Iris pigment epithelial cell (primary cell): ENCODE measurements at regions not wholly inside any gene's neighbourhood (a gene's known extent, or its start where the extent isn't known, plus 50 kb on each side); places are given as distances from the start of the nearest gene placed in this dataset.
"Not testable (repeated sequence)": the region's sequence is repeated elsewhere in the genome, so short reads cannot be mapped to it uniquely, and the experiment has no call there.

Experiments
- DNase-seq: peaks from one replicate; pipeline ENCODE4 v3.0.0-alpha.2; 2011; ENCODE audit warnings: low read depth

DNA sequence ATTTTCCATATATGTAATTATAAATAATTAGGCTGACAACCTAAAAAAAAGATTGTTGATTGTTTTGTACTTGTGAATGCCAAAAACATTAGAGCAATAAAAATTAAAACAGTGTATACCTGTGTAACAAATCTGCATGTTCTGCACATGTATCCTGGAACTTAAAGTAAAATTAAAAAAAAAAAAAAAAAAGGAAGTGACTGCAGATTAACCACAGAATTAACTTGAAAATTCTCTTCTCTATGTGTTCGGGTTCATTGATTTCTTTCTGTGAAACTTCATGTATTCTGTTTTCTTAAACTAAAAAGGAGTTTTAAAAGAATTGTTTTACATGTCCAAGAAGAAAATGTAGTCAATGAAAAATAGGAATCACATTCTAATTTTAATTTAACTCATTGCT is 95.7 kb downstream of the FASLG start:
- DNase-seq: no peak

DNA sequence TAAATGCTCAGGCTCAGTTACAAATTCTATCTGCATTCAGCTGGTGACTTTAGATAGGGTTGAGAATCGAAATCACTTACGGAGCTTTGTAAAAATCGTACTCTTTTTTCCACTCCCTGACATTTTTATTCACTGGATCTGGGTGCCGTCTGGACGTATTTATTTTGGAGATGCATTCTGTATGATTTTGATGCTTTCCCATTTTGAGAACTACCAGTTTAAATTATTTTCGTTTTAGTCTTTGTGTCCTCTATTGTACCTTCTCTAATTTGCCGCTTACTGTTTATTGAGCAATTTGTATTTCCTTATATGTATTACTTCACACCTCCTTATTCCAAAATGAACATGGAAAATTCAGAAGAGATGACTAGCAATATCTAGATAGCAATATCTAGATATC is 96.2 kb downstream of the FASLG start:
- DNase-seq: no peak

DNA sequence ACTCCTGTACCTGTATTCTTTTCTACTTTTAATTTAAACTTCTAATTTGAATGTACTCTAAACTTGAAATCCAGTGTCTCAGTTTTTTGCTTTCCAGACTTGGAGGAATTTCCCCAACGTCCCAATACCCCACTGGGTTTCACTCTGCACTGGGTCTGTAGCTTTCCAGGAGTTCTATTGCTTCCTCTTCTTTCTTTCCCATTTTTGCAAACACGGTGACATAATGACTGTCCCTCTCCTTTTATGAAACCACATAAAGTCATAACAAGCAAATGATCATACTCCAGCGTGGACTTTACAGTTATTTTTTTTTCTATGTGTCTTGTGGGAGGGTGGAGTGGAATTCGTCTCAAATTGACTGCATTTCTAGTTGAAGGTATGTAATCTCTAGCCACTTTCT is 97.1 kb downstream of the FASLG start:
- no peak for DNase-seq

DNA sequence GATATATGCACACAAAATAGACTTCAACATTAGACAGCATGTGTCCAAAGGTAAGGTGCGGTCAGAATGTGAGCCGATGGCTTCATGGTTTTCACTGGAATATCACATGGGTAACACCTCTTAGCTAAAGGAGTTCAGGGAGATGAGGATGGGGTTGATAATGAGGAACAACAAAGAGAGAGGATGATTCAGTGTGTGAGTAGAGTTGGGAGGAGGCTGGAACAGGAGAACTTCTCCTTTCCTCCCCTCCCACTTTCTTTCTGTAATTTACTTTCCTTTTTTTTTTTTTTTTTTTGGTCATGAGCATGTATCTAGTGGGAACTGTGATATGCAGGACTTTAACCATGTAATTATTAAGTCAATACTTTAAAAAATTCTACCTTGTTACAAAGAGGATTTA is 99.4 kb downstream of the FASLG start:
- no peak for DNase-seq

DNA sequence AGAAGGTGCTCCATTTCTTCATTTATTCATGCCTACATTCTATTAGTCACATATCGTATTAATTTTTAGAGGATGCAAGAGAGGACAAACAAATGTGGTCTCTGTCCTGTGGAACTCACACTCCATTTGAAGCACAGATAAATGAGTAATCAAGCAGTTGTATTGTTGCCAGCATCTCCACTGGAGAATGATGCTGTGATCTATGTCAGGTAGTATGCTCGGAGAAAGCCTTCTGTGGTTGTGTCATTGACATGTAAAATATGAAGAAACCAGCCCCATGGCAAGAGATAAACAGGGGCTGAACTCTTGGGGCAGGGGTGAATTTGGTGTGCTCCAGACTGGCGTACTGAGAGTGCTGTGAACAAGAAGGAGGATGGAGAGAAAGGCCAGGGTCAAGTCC is 101.2 kb downstream of the FASLG start:
- DNase-seq: no peak

DNA sequence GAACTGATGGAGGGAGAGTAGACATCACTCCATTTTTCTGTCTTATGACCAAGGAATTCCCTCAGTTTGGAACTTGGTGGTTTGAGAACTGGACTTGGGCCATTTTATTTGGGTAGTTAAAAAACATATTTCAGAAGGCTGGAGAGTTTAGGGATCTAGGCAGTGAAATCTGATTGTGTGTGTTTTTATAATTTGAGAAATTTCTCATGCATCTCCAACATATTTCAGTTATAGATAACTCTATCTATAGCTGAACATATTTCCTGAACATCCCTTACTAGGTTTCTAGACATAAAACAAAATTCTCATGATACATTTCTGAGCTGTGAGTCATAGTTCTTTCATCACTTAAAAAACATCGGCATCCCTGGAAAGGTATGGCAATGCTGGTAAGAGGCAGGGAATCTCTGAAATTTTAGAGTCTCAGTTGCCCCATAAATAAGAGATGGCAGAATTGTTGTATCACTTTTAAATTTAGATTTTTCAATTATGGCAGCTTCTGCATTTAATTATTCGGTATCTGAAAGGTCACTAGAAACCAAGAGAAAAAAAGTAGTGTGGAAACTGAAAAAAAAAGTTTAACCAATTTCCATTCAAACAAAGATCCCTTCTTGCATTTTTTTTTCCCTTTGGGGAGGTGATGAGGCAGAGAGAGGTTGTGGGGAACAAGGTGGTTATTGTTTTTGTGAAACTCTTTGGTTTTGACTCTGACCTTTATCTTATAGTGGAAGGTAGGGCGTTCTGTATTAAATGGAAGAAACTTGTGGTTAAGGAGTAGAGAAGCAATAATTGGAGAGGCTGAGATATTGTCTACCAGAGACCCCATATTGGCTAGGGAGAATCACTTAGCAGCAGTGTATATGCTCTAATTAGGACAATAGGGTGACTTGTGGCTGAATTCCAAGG is 102.9 kb downstream of the FASLG start:
- peak; percentile 66 for DNase-seq

DNA sequence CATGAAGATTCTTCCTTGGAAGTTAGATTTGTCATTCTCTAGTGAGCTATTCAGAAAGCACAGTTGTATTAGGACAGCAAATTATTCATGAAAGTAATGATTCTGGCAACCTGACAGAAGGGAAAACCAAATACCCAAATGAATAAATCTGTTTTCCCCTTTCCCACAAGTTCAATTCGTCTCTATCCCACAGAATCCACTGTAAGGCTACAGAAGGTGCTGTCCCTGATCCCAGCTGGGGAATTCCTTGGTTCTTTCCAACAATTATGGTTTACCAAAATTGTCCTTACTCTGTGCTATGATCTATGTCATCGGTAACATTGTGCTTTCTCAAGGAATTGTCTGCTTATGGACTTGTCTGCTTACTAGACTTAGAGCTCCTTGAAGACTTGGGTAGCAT is 104.2 kb downstream of the FASLG start:
- DNase-seq: no peak

DNA sequence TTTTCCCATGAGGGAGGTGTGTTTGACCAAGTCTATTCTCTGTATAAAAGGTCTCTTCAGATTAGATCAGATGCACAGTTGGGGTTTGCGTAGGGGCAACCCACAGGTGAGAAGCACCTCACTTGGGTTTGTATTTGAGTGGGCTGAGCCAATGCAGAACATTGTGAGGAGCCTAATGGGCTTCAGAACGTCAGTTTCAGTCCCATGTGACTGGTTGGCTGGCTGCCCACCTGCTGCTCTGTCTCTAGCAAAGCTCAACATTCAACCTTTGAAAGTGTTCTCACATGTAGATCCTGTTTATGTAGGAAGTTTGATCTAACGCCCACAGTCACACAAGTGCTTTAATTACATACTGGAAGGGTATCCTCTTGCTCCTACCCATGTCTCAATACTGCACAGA is 105.5 kb downstream of the FASLG start:
- no peak for DNase-seq

DNA sequence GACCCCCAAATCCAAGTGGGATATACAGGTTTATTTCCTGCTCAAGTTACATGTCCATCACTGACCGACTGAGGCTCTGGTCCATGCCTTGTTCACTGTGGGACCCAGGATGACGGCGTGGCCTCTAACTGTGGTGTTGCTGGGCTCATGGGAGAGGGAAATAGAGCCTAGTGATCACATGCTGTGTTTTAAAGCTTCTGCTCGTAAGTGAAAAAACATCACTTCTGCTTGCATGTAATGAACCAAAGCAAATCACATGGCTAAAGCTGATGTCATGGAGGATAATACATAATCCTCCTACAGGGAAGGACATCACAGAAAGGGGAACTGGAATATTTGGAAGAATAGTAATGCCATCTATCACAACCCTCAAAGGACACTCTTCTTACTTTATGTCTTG is 107.6 kb downstream of the FASLG start:
- DNase-seq: no peak

DNA sequence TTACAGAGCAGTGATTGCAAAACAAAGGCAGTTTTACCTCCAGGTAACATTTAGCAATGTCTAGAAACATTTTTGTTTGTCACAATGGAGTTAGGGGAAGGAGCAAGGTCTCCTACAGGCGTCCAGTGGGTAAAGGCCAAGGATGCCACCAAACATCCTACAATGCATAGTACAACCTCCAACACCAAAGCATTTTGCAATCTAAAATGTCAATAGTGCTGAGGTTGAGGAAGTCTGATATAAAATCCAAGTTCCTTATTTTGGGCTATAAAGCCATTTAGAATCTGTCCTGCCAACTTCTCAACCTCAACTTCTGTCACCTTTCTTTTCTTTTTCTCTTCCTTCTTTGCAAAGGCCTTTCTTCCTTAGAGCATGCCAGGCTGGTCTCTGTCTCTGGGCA is 111.2 kb downstream of the FASLG start:
- DNase-seq: no peak

DNA sequence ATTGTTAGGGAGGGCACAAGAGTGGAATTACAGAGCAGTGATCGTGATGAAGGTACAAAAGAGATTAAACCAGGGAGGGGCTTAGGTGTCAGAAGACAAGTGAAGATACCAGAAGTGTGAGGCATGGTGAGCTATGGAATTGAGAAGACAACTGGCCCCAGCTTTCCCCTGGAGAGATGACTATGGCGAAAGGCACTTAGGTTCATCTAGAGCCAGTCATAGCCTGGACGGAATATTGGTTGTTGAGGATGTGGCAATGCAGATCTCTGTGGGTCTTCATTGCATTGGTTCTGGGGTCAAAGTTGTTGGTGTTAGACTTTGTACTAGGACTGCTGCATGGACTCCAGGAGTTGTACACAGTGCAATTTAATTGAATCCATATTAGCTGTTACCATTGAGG is 115.7 kb downstream of the FASLG start:
- DNase-seq: no peak

DNA sequence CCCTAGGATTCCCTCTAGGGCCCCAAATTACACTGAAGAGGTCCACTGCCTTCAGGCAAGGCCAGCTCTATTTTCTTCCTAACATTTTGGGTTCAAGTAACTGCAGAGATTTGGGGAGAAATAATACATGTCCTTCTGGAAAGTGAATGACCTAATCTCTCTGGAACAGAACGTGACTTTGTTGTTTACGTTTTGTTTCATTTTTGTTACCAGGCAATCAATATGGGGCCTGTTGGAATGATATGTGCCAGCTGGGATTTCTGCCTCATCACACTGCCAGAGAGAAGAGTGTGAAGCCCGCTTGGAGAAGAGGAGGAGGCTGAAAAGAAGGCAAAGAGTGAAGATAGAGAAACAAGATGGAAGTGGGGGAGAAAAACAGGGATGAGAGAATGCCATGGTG is 116.7 kb downstream of the FASLG start:
- no peak for DNase-seq

DNA sequence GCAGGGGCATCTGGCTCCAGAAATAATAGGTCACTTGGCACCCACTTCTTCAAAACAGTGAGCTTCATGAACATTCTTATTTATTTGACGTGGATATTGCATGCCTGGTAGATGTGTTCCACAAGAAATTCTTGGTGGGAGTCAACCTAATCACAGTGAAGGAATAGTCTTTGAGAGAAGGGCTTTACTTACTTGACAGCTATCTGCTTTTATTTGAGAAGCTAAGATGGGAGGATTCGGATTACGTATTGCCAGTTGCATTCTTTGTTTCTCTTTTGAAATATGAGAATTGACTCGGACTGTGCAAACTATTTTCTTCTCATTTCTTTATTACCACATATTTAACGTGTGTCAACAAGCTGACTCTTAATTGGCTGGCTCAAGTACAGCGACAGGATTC is 117.2 kb downstream of the FASLG start:
- peak; percentile 50 for DNase-seq

DNA sequence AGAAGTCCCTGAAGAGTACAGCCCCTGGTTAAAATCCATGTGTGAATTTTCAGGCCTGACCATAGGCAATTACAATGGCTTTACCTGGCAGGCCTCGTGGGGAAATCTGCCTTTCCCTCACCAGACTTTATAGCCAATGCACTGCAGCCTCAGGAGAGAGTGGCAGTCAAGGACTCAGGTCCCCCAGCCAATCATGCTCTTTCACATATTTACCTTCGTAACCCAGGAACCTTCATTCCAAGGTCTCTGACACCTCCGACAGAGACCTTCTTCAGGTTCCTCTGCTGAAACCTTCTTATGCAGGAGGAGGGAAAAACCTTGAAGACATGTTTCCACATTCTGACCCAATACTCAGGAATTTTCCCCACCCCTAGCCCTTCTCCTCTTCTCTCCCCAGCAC is 118.9 kb downstream of the FASLG start:
- no peak for DNase-seq

DNA sequence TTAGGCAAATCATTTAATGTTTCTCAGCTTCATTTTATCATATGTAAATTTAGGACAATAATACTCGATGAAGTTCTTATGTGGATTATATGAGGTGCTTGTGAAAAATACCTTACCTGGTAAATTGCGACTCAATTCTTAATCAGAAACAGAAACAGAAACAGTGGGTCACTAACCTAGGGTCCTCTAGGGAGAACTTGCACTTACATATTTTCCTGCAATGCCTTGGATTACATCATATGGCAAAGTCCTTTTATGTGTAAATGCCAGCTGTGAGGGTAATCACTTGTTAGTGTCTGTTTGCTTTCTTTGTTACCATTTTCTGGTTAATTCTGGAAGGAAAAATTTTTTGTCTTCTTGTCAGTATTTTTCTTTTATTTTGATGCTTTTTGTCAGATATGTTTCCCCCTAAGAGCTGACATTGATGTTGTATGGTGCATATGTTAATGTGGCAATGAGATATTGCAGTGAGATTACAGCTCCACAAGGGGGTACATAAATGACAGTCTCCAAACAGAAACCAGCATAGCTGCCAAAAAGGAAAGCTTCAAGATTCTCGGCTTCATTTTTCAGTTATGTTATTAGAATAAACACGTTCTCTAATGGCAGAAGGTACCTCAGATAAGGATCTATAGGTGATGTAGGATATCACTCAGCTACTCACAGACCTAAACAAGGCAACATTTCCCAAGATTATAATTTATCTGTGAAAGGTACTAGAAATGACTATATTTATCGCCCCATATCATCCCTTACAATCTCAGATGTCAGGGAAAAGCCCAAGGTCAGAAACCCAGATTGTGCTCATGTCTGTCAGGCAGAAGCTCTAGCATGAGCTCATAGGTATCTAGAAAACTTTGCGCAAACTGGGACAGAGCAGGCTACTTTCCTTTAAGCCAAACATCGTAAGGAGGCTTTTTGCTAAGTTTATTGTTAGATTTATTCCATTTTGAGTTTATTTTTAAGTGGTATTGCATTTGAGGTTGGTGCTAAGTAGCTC is 119.9 kb downstream of the FASLG start:
- peak; percentile 42 for DNase-seq

DNA sequence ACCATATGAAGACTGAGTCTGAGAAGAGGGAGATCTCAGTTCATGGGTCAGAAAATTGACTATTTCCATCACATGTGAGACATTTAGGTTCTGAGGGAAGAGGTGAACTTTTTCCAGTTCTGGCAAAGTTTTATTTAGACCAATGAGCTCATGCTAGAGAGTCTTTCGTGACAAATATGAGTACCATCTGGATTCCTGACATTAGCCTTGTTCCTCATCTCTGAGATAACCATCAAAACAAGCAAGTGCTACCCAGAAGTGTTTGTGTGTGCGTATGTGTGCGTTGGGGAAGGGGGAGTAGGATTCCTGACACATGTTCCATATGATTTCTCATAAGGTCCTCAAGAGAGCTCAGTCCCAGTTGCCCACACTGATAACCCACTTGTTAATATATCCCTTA is 120.6 kb downstream of the FASLG start:
- DNase-seq: no peak

DNA sequence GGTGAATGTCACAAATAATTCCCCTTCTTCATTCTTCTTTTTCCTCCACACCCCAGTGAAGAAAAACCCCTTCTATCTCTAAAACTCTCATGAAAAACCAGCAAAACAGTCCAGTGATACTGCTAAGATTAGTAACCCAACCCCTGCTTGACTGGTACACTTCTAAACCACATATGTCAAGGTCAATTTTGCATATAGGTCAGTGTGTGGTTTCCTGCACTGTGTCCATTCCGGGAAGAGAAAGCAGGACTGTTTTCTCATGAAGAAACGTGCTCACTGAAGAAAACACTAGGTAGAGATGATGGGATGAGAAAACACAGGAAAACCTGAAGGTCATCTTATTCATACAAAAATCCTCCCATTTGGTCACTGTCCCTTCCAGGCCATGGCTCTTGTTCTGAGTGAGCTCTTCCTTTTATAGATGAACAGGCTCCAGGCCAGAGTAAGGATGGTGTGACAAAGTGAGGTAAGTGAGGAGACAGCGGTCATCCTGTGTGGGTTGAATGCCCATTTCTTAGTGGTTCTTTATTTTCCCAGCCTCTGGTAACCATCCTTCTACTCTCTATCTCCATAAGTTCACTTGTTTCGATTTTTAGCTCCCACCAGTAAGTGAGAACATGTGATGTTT is 122.7 kb downstream of the FASLG start:
- DNase-seq: peak; percentile 82

DNA sequence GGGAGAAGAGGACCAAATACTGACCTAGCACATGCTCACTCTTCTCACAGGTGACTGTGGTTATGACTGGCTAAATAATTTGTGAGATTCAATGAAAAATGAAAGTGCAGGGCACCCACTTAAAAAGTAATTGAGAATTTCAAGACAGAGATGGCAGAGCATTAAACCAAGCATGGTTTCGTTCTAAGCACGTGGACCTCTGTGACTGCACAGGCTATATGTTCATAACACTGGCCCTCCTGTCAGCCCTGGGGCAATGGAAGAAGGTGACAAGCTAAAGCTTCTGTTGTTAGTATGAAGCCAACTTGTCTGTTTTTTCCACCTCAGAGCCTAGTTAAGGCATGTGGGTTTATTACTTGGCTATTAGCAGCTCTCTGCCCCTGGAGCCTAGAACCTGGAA is 130.9 kb downstream of the FASLG start:
- DNase-seq: no peak

DNA sequence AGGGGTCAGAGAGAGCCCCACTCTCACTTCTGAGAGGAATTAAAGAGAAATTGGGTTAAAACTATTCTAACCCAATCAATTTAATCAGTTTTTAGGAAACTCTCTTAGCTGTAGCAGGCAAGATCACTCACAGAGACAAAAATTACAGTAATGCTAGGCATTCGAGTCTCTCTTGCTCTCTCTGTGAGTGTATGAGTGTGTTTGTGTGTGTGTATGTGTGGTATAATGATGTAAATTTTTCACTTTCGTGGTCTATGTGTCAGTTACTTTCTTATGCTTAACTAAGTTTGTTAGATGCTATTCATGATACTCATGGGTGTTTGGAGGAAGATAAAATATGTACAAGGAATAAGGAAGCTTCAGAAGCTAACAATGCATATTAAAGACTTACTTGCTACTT is 131.3 kb downstream of the FASLG start:
- DNase-seq: peak; percentile 52

DNA sequence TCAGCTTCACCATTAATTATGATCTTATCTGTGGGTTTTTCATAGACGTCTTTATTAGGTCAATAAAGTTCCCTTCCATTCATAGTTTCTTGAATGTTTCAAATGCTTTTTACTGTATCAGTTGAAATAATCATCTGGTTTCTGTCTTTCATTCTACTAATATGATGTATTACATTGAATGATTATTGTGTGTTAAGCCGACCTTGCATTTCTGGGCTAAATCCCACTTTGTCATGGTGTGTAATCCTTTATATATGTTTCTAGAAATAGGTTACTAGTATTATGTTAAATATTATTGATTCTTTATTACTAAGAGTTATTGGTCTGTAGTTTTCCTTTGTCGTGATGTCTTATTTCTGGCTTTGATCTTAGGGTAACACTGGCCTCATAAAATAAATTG is 134.9 kb downstream of the FASLG start:
- no peak for DNase-seq

DNA sequence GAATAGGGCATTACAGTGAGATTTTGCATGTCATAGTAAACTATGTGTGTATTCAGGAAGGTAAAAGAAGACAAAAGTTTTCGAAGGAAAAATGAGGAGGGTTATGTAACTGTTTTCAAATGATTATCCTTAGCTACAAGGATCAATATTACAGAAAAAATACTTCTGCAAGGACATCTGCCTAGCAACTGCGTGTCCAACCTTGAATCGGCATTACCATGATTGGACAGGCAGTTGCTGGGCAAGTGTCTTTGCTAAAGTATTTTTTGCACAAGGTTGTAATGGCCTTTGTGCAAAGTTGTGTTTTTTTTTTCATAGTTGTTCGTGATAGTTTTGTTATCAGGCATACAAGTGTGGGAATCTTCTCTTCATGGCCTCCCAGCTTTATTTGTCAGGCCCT is 136.8 kb downstream of the FASLG start:
- no peak for DNase-seq

DNA sequence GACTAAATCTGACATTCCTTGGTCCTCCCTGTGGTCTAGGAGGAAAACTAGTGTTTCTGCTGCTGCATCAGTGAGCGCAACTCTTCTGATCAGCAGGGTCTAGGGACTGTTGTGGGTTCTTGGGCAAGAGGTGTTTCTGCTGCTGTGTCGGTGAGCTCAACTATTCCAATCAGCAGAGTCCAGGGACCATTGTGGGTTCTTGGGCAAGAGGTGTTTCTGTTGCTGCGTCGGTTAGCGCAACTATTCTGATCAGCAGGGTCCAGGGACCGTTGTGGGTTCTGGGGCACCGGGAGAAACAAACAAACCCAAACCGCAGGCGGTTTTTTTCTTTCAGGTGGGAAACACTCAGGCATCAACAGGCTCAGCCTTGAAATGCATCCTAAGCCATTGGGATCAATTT is 140.9 kb downstream of the FASLG start:
- DNase-seq: not testable (repeated sequence)
